ENCODE measurements at regions not wholly inside any gene's neighbourhood (a gene's known extent, or its start where the extent isn't known, plus 50 kb on each side); places are given as distances from the start of the nearest gene placed in this dataset.
A peak's percentile ranks its signal among the peaks of the same experiment; 100 is the strongest.

- TF ChIP-seq RAD21 (conservative IDR thresholded peaks at IDR 0.05) (peak; percentile 57), SMC3 (conservative IDR thresholded peaks at IDR 0.05; ENCODE audit: poor library complexity) (peak; percentile 53), EP300 (conservative IDR thresholded peaks at IDR 0.05; ENCODE audit: poor library complexity, severe bottlenecking) (no peak), CTCF (IDR thresholded peaks at IDR 0.05; ENCODE audit: poor library complexity, severe bottlenecking) (peak; percentile 53)
- no peaks in the 10 kb centered on the region for H3F3A ChIP-seq (ENCODE audit: insufficient read depth, low read length, poor library complexity, severe bottlenecking)
- no peak overlapping the region for H3K4me2 ChIP-seq (ENCODE audit: low read length)
- no peak overlapping the region for H3K4me3 ChIP-seq (ENCODE audit: low read length)
- H3K27ac ChIP-seq (ENCODE audit: low read length) = no peak overlapping the region
- H3K36me3 ChIP-seq (ENCODE audit: insufficient read depth, low read length) = no peaks in the 10 kb centered on the region
- no peaks in the 10 kb centered on the region for H3K9me2 ChIP-seq (ENCODE audit: insufficient read depth, low read length)
- no peak overlapping the region for H2AFZ ChIP-seq (ENCODE audit: low read depth, low read length)
- no peaks in the 10 kb centered on the region for H3K9me3 ChIP-seq (ENCODE audit: low read length)
- H4K20me1 ChIP-seq (ENCODE audit: insufficient read depth) = no peaks in the 10 kb centered on the region
- H3K9ac ChIP-seq (ENCODE audit: low read length) = no peak overlapping the region
- H3K27me3 ChIP-seq (ENCODE audit: insufficient read depth, low read depth, low read length) = no peaks in the 10 kb centered on the region
- H3K79me2 ChIP-seq (replicated peaks; ENCODE audit: insufficient read depth, low read length) = no peaks in the 10 kb centered on the region
Measured at GRCh38 chr19:31002518-31003244, 346.6 kb downstream of the TSHZ3 start.

DNA sequence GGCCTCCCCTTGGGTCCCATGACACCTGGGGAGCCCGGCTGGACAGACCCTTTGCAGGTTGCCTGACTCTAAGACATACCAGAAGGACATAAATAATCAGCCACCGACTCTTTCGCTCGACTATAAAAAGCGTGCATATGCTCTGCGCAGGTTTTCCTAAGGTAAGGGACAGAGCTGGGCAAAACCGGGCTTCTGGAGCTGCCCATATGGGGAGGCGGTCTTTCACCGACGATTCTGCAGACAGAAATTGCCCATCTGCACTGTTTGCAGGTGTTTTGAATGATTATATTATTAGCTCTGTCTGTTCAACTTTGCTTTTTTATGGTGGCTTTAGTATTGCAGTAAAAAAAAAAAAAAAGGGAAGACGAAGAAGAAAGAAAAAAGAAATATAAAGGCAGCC, 347.2 kb downstream of the TSHZ3 start:
- Histone ChIP-seq H3F3A (ENCODE audit: insufficient read depth, low read length, poor library complexity, severe bottlenecking) (no peaks in the 10 kb centered on the region), H3K27me3 (ENCODE audit: insufficient read depth, low read depth, low read length) (no peaks in the 10 kb centered on the region), H3K27ac (ENCODE audit: low read length) (no peak overlapping the region), H3K9ac (ENCODE audit: low read length) (no peak overlapping the region), H3K36me3 (ENCODE audit: insufficient read depth, low read length) (no peaks in the 10 kb centered on the region), H3K4me2 (ENCODE audit: low read length) (no peak overlapping the region), H3K4me3 (ENCODE audit: low read length) (no peak overlapping the region), H3K9me2 (ENCODE audit: insufficient read depth, low read length) (no peaks in the 10 kb centered on the region), H3K9me3 (ENCODE audit: low read length) (no peaks in the 10 kb centered on the region), H2AFZ (ENCODE audit: low read depth, low read length) (no peak overlapping the region), H4K20me1 (ENCODE audit: insufficient read depth) (no peaks in the 10 kb centered on the region), H3K79me2 (replicated peaks; ENCODE audit: insufficient read depth, low read length) (no peaks in the 10 kb centered on the region)
- TF ChIP-seq MXI1 (conservative IDR thresholded peaks at IDR 0.05; ENCODE audit: poor library complexity, severe bottlenecking) (no peak), POLR2AphosphoS5 (IDR thresholded peaks at IDR 0.05) (no peak), CTCF (IDR thresholded peaks at IDR 0.05; ENCODE audit: poor library complexity, severe bottlenecking) (no peak), SMC3 (conservative IDR thresholded peaks at IDR 0.05; ENCODE audit: poor library complexity) (no peak), TAF1 (IDR thresholded peaks at IDR 0.05; ENCODE audit: low read depth) (no peak), EZH2 (IDR thresholded peaks at IDR 0.05; ENCODE audit: borderline replicate concordance, insufficient read depth, low read length, poor library complexity, severe bottlenecking) (no peak), RAD21 (conservative IDR thresholded peaks at IDR 0.05) (no peak), EP300 (conservative IDR thresholded peaks at IDR 0.05; ENCODE audit: poor library complexity, severe bottlenecking) (no peak), REST (IDR thresholded peaks at IDR 0.05; ENCODE audit: borderline replicate concordance) (no peak)

All from neural cell (in vitro differentiated cells).